B cell (primary cell): ENCODE measurements at regions not wholly inside any gene's neighbourhood (a gene's known extent, or its start where the extent isn't known, plus 50 kb on each side); places are given as distances from the start of the nearest gene placed in this dataset.

ENCODE experiments used
- ATAC-seq: fragments of 200-7000 bp; cut with Tn5 transposase; one replicate; pipeline ENCODE4 v1.10.0; 2021; ENCODE audit warnings: low read depth, mild to moderate bottlenecking, moderate number of reproducible peaks, moderate library complexity
- CTCF ChIA-PET: fragments of 350-600 bp; sonication (Branson Sonifier 250); formaldehyde crosslinking; loops from one replicate; lab custom pipeline; 2021; ENCODE audit warnings: antibody characterized with exemption, inconsistent platforms; lab: Charles Lee
- POLR2A ChIA-PET: fragments of 350-600 bp; sonication (Branson Sonifier 250); formaldehyde crosslinking; loops from one replicate; lab custom pipeline; 2021; ENCODE audit warnings: antibody characterized with exemption; lab: Charles Lee
- DNase-seq: peaks from one replicate; pipeline ENCODE4 v3.0.0; 2013
- H2AFZ ChIP-seq: 2 replicates; pipeline ENCODE4 v1.6.1; 2012; ENCODE audit warnings: mild to moderate bottlenecking, low read depth, low read length; ENCODE audit not compliant: insufficient read depth, poor library complexity, severe bottlenecking
- H3K27ac ChIP-seq, 2 donors: 1 replicate in 1 of 2; 2 replicates in 1 of 2; pipeline ENCODE4 v1.5.1; 2012 to 2013; ENCODE audit warnings: low read length in 2 of 2, mild to moderate bottlenecking in 2 of 2, moderate library complexity in 1 of 2
- H3K27me3 ChIP-seq, 4 experiments: fragments of 200-600 bp in 1 of 4; sonication (generic) in 1 of 4; replicated peaks in 1 of 4; 1 replicate in 2 of 4; 2 replicates in 2 of 4; pipeline versions ENCODE4 v1.6.1 to v1.7.0; 2013 to 2016; ENCODE audit warnings: low read length in 3 of 4, mild to moderate bottlenecking in 2 of 4, mixed read lengths in 1 of 4, moderate library complexity in 1 of 4; ENCODE audit not compliant: insufficient read depth in 4 of 4, control insufficient read depth in 3 of 4; ENCODE audit errors: control extremely low read depth in 1 of 4
- H3K36me3 ChIP-seq, 2 experiments: replicated peaks in 1 of 2; 1 replicate in 1 of 2; 2 replicates in 1 of 2; pipeline versions ENCODE4 v1.6.1 to v1.7.1; 2013; ENCODE audit warnings: low read length in 1 of 2; ENCODE audit not compliant: insufficient read depth in 2 of 2, control insufficient read depth in 1 of 2; ENCODE audit errors: control extremely low read depth in 1 of 2, extremely low read depth in 1 of 2
- H3K4me1 ChIP-seq, 2 donors: fragments of 200-600 bp in 1 of 2; sonication (generic) in 1 of 2; 1 replicate in 1 of 2; 2 replicates in 1 of 2; pipeline versions ENCODE4 v1.5.1 to v1.6.1; 2013 to 2017; ENCODE audit warnings: low read length in 2 of 2; ENCODE audit not compliant: control insufficient read depth in 2 of 2, insufficient read depth in 2 of 2
- H3K4me2 ChIP-seq: replicated peaks from 2 replicates; pipeline ENCODE3; 2012; ENCODE audit warnings: mild to moderate bottlenecking, low read depth, low read length; ENCODE audit not compliant: poor library complexity, severe bottlenecking
- H3K4me3 ChIP-seq, 5 experiments: fragments of 200-600 bp in 1 of 5; sonication (generic) in 1 of 5; 1 replicate in 3 of 5; 2 replicates in 2 of 5; pipeline versions ENCODE4 v1.5.1 to v1.7.0; 2011 to 2016; ENCODE audit warnings: low read length in 4 of 5, mild to moderate bottlenecking in 4 of 5, low read depth in 2 of 5, control low read depth in 1 of 5, moderate library complexity in 1 of 5; ENCODE audit not compliant: insufficient read depth in 1 of 5; ENCODE audit errors: control extremely low read depth in 1 of 5, extremely low read depth in 1 of 5
- H3K79me2 ChIP-seq: fragments of 200-600 bp; sonication (generic); one replicate; pipeline ENCODE4 v1.6.0; 2016; ENCODE audit warnings: low read length; ENCODE audit not compliant: control insufficient read depth, insufficient read depth
- H3K9ac ChIP-seq: fragments of 200-600 bp; sonication (generic); 2 replicates; pipeline ENCODE4 v1.6.1; 2017; ENCODE audit warnings: mild to moderate bottlenecking, low read length, moderate library complexity
- H3K9me3 ChIP-seq, 3 donors: one replicate each; pipeline versions ENCODE4 v1.6.1 to v1.7.1; 2013; ENCODE audit warnings: low read length in 2 of 3; ENCODE audit not compliant: control insufficient read depth in 2 of 3, insufficient read depth in 1 of 3; ENCODE audit errors: control extremely low read depth in 1 of 3
- H4K20me1 ChIP-seq: 2 replicates; pipeline ENCODE4 v1.6.0; 2012; ENCODE audit warnings: mild to moderate bottlenecking, low read length; ENCODE audit not compliant: insufficient read depth, control insufficient read depth, poor library complexity, severe bottlenecking
- H3K27ac Mint-ChIP-seq: one replicate; pipeline ENCODE4 v1.8.0; 2021; ENCODE audit warnings: mixed read lengths
- H3K27me3 Mint-ChIP-seq: one replicate; pipeline ENCODE4 v1.8.0; 2021; ENCODE audit warnings: mixed read lengths
- H3K4me1 Mint-ChIP-seq: one replicate; pipeline ENCODE4 v1.8.0; 2021; ENCODE audit warnings: mixed read lengths
- H3K4me3 Mint-ChIP-seq: one replicate; pipeline ENCODE4 v1.8.0; 2021; ENCODE audit warnings: mixed read lengths
- H3K9me3 Mint-ChIP-seq: one replicate; pipeline ENCODE4 v1.8.0; 2022; ENCODE audit warnings: mixed read lengths; ENCODE audit not compliant: insufficient read depth
- CTCF ChIP-seq: fragments of 200-600 bp; IDR thresholded peaks from one replicate; pipeline ENCODE4 v1.8.0; 2022; ENCODE audit warnings: antibody characterized with exemption, mild to moderate bottlenecking
- EZH2 ChIP-seq: IDR thresholded peaks from 2 replicates; pipeline ENCODE4 v1.6.1; 2012; ENCODE audit warnings: borderline replicate concordance, low read depth, mild to moderate bottlenecking, moderate library complexity, low read length; ENCODE audit not compliant: insufficient read depth, poor library complexity, severe bottlenecking
- WGBS: methylation state at CpG from one replicate; pipeline ENCODE4 v1.1.5; 2013; ENCODE audit warnings: missing lambda C conversion rate; ENCODE audit not compliant: insufficient coverage; 5-methylcytosine and 5-hydroxymethylcytosine counted together
- intact Hi-C: fragments of 100-400 bp; cut with micrococcal nuclease; formaldehyde crosslinking; loops from one replicate; pipeline ENCODE4 v1.10.0; 2022

DNA sequence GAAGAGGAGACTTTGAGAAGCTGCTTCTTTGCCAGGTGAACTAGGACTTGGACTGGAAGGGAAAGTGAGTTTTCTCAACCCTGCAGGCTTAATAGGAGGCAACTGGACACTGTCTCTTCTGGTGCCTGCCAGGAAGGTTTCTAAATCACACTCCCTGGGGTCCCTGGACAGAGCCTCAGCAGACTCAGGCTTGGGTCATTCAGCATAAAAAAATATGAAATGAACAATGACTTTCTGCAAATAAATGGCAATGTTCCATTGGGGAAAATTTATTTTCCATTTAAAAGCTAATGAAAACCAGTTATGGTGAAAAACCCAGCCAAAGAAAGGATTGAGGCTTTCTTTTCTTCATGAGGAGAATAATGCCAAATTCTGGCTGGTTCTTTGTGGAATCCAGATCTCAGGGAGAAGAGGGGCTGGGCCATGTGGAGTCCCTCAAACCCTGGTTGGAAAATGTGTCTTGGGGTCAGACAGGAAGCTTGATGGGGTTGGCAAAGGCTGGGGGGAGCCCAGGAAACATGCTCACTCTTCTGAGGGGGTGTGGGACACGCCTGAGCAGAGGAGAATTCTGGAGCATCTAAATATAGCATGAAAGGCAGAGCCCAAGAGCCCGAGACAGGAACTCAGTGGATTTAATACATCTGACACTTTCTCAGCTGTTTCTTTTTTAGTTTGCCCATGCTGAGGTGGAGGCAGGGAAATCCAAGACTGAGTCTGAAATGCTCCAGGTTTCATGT is 65.2 kb upstream of the EMX2 start:
- ChIA-PET POLR2A (no interaction called here), CTCF (no interaction called here)
- peaks cover 3 to 7% of the 10 kb centered on the region in 2 donors for H3K4me1 ChIP-seq
- no peaks in the 10 kb centered on the region for H3K79me2 ChIP-seq
- H2AFZ ChIP-seq, result no peak overlapping the region
- Mint-ChIP-seq H3K27ac (no peak overlapping the region), H3K4me1 (peaks cover 8% of the 10 kb centered on the region), H3K4me3 (no peak overlapping the region), H3K27me3 (peaks cover 16% of the 10 kb centered on the region), H3K9me3 (no peaks in the 10 kb centered on the region)
- H4K20me1 ChIP-seq, result no peaks in the 10 kb centered on the region
- H3K27ac ChIP-seq, result no peak overlapping the region
- peaks cover 0 to 3% (median 2%) of the 10 kb centered on the region in 4 experiments for H3K27me3 ChIP-seq
- 10% methylated on average over 2 of the region's 2 CpGs for WGBS
- H3K9me3 ChIP-seq, result no peaks in the 10 kb centered on the region
- no peak overlapping the region for H3K4me2 ChIP-seq
- TF ChIP-seq EZH2 (no peak), CTCF (no peak)
- ATAC-seq, result no peak
- no peak for DNase-seq
- H3K36me3 ChIP-seq, result no peaks in the 10 kb centered on the region
- intact Hi-C loops, result no loop called here
- no peak overlapping the region for H3K4me3 ChIP-seq
- H3K9ac ChIP-seq, result no peak overlapping the region

DNA sequence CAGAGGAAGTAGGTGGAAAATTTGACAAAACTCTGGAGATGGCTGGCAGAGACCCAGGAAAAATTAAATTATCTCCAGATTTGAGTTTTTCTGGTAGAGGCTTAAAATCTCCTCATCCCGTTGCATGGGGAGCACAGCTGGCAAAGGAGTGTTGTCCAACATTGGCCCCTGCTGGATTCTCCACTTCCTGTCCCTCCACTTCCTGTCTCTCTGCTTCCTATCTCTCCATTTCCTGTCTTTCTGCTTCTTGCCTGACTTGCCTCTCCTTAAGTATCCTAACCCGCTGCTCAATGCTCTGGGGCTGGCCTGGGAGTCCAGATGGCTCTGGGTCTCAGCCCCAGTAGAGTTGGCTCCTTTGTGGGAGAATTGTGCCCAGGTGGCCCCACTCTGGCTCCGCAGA is 65.8 kb upstream of the EMX2 start:
- Histone ChIP-seq H3K4me2 (no peak overlapping the region), H3K9ac (no peak overlapping the region), H4K20me1 (no peaks in the 10 kb centered on the region), H2AFZ (no peak overlapping the region), H3K4me1 (peaks cover 3 to 7% of the 10 kb centered on the region in 2 donors), H3K27ac (no peak overlapping the region), H3K79me2 (no peaks in the 10 kb centered on the region), H3K27me3 (peaks cover 0 to 3% (median 2%) of the 10 kb centered on the region in 4 experiments), H3K9me3 (no peaks in the 10 kb centered on the region), H3K4me3 (no peak overlapping the region), H3K36me3 (no peaks in the 10 kb centered on the region)
- Mint-ChIP-seq H3K27ac (no peak overlapping the region), H3K4me3 (no peak overlapping the region), H3K4me1 (peaks cover 8% of the 10 kb centered on the region), H3K27me3 (peaks cover 23% of the 10 kb centered on the region), H3K9me3 (no peaks in the 10 kb centered on the region)
- DNase-seq (no peak), ATAC-seq (no peak)
- WGBS, result 82% methylated on average over 1 of the region's 3 CpGs
- ChIA-PET CTCF (no interaction called here), POLR2A (no interaction called here)
- TF ChIP-seq CTCF (no peak), EZH2 (no peak)
- intact Hi-C loops, result no loop called here
